Liver (tissue), 8 donors: ENCODE measurements at regions not wholly inside any gene's neighbourhood (a gene's known extent, or its start where the extent isn't known, plus 50 kb on each side); places are given as distances from the start of the nearest gene placed in this dataset.

ENCODE experiments used
- DNase-seq: peaks from one replicate; pipeline ENCODE4 v3.0.0-alpha.2; 2017; ENCODE audit warnings: low spot score
- H3K27ac ChIP-seq, 2 donors: one replicate each; pipeline ENCODE4 v1.7.0; 2013; ENCODE audit warnings: inconsistent platforms in 2 of 2, low read length in 2 of 2, control low read depth in 1 of 2, low read depth in 1 of 2, mild to moderate bottlenecking in 1 of 2
- H3K27me3 ChIP-seq, 4 donors: one replicate each; pipeline versions ENCODE4 v1.6.1 to v1.7.0; 2013; ENCODE audit warnings: low read length in 3 of 4, inconsistent platforms in 1 of 4, mild to moderate bottlenecking in 1 of 4, moderate library complexity in 1 of 4; ENCODE audit not compliant: control insufficient read depth in 4 of 4, insufficient read depth in 4 of 4
- H3K36me3 ChIP-seq, 4 donors: one replicate each; pipeline versions ENCODE4 v1.6.1 to v1.7.0; 2013; ENCODE audit warnings: low read length in 3 of 4, mild to moderate bottlenecking in 3 of 4, low read depth in 1 of 4, moderate library complexity in 1 of 4; ENCODE audit not compliant: control insufficient read depth in 4 of 4, insufficient read depth in 3 of 4
- H3K4me1 ChIP-seq, 4 donors: one replicate each; pipeline versions ENCODE4 v1.6.1 to v1.7.0; 2013; ENCODE audit warnings: low read length in 3 of 4, mild to moderate bottlenecking in 3 of 4, moderate library complexity in 1 of 4; ENCODE audit not compliant: control insufficient read depth in 4 of 4, insufficient read depth in 4 of 4
- H3K4me3 ChIP-seq, 3 donors: one replicate each; pipeline versions ENCODE4 v1.6.1 to v1.7.0; 2013; ENCODE audit warnings: low read length in 3 of 3, control low read depth in 1 of 3, low read depth in 1 of 3, mild to moderate bottlenecking in 1 of 3
- H3K9ac ChIP-seq, 2 donors: one replicate each; pipeline ENCODE4 v1.7.0; 2013; ENCODE audit warnings: low read length in 2 of 2, mild to moderate bottlenecking in 2 of 2, moderate library complexity in 2 of 2, control low read depth in 1 of 2, low read depth in 1 of 2
- H3K9me3 ChIP-seq, 4 donors: one replicate each; pipeline versions ENCODE4 v1.6.1 to v1.7.0; 2013; ENCODE audit warnings: low read length in 3 of 4; ENCODE audit not compliant: control insufficient read depth in 4 of 4
- ATF3 ChIP-seq: IDR thresholded peaks from 2 replicates; pipeline ENCODE4 v1.6.1; 2016; ENCODE audit warnings: antibody characterized with exemption
- EGR1 ChIP-seq, 2 donors: IDR thresholded peaks; 2 replicates each; pipeline ENCODE4 v1.6.1; 2016 to 2018; ENCODE audit warnings: antibody characterized with exemption in 2 of 2, low read depth in 2 of 2
- FOXA1 ChIP-seq: IDR thresholded peaks from 2 replicates; pipeline ENCODE4 v1.6.1; 2016; ENCODE audit warnings: antibody characterized with exemption
- FOXA2 ChIP-seq: IDR thresholded peaks from 2 replicates; pipeline ENCODE4 v1.6.1; 2016; ENCODE audit warnings: antibody characterized with exemption
- GABPA ChIP-seq, 2 donors: IDR thresholded peaks in 1 of 2; conservative IDR thresholded peaks in 1 of 2; 2 replicates each; pipeline ENCODE4 v1.6.1; 2016; ENCODE audit warnings: antibody characterized with exemption in 2 of 2, mild to moderate bottlenecking in 1 of 2, moderate library complexity in 1 of 2
- HNF4A ChIP-seq, 2 donors: conservative IDR thresholded peaks; 2 replicates each; pipeline ENCODE4 v1.6.1; 2016; ENCODE audit warnings: antibody characterized with exemption in 2 of 2, mild to moderate bottlenecking in 2 of 2
- HNF4G ChIP-seq: IDR thresholded peaks from 2 replicates; pipeline ENCODE4 v1.6.1; 2016; ENCODE audit warnings: antibody characterized with exemption
- NR2F2 ChIP-seq: IDR thresholded peaks from 2 replicates; pipeline ENCODE4 v1.6.1; 2016; ENCODE audit warnings: antibody characterized with exemption
- RAD21 ChIP-seq, 2 donors: IDR thresholded peaks; 2 replicates each; pipeline ENCODE4 v1.6.1; 2016; ENCODE audit warnings: antibody characterized with exemption in 2 of 2, mild to moderate bottlenecking in 2 of 2
- RXRA ChIP-seq, 2 donors: IDR thresholded peaks; 2 replicates each; pipeline ENCODE4 v1.6.1; 2017 to 2018; ENCODE audit warnings: antibody characterized with exemption in 2 of 2, mild to moderate bottlenecking in 1 of 2
- SP1 ChIP-seq: IDR thresholded peaks from 2 replicates; pipeline ENCODE4 v1.6.1; 2018; ENCODE audit warnings: antibody characterized with exemption, mild to moderate bottlenecking
- TAF1 ChIP-seq: conservative IDR thresholded peaks from 2 replicates; pipeline ENCODE4 v1.6.1; 2016; ENCODE audit warnings: antibody characterized with exemption, mild to moderate bottlenecking
- YY1 ChIP-seq: IDR thresholded peaks from 2 replicates; pipeline ENCODE4 v1.6.1; 2016; ENCODE audit warnings: antibody characterized with exemption, mild to moderate bottlenecking
- ZBTB33 ChIP-seq: IDR thresholded peaks from 2 replicates; pipeline ENCODE4 v1.6.1; 2016; ENCODE audit warnings: antibody characterized with exemption
- WGBS: extraction: QIAGEN DNeasy Blood & Tissue Kit; methylation state at CpG from one replicate; pipeline ENCODE4 v1.1.7; 2013; 5-methylcytosine and 5-hydroxymethylcytosine counted together
- TF ChIP-seq, protein P1 (sequence below): fragments of 150-350 bp; IDR thresholded peaks from 2 replicates; pipeline ENCODE4 v1.5.1; 2017; ENCODE audit warnings: improper control_type of control experiment, low read depth, low read length; ENCODE audit not compliant: missing input control
- donor health status: healthy.
- donor health status: healthy.
- donor health status: healthy.
- donor health status: healthy.
- donor health status: healthy.

- Histone ChIP-seq H3K9me3 (no peaks in the 10 kb centered on the region), H3K4me1 (no peaks in the 10 kb centered on the region), H3K4me3 (no peak overlapping the region), H3K27ac (no peak overlapping the region), H3K36me3 (no peaks in the 10 kb centered on the region), H3K9ac (no peak overlapping the region), H3K27me3 (no peaks in the 10 kb centered on the region)
- TF ChIP-seq HNF4A (conservative IDR thresholded peaks at IDR 0.05): no peak
- no peak for DNase-seq
- WGBS: 77% methylated on average over 10 of the region's 10 CpGs
Measured at GRCh38 chr4:8771666-8772065, 100.0 kb downstream of the HMX1 start.

GRCh38 chr4:8771258-8771590 is 100.4 kb downstream of the HMX1 start:
- Histone ChIP-seq H3K27ac (no peak overlapping the region), H3K4me1 (no peaks in the 10 kb centered on the region), H3K9ac (no peak overlapping the region), H3K36me3 (no peaks in the 10 kb centered on the region), H3K4me3 (no peak overlapping the region), H3K27me3 (no peaks in the 10 kb centered on the region), H3K9me3 (no peaks in the 10 kb centered on the region)
- TF ChIP-seq, protein P1, sequence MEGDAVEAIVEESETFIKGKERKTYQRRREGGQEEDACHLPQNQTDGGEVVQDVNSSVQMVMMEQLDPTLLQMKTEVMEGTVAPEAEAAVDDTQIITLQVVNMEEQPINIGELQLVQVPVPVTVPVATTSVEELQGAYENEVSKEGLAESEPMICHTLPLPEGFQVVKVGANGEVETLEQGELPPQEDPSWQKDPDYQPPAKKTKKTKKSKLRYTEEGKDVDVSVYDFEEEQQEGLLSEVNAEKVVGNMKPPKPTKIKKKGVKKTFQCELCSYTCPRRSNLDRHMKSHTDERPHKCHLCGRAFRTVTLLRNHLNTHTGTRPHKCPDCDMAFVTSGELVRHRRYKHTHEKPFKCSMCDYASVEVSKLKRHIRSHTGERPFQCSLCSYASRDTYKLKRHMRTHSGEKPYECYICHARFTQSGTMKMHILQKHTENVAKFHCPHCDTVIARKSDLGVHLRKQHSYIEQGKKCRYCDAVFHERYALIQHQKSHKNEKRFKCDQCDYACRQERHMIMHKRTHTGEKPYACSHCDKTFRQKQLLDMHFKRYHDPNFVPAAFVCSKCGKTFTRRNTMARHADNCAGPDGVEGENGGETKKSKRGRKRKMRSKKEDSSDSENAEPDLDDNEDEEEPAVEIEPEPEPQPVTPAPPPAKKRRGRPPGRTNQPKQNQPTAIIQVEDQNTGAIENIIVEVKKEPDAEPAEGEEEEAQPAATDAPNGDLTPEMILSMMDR: no peak
- TF ChIP-seq GABPA (IDR thresholded peaks at IDR 0.05 in 1 of 2, conservative IDR thresholded peaks at IDR 0.05 in 1 of 2) (no peak), FOXA1 (no peak), RAD21 (IDR thresholded peaks at IDR 0.05) (no peak), FOXA2 (no peak), YY1 (no peak), ATF3 (no peak), NR2F2 (no peak), TAF1 (no peak), HNF4G (no peak), EGR1 (IDR thresholded peaks at IDR 0.05; ENCODE audit: low read depth in 2 of 2) (no peak), ZBTB33 (no peak), SP1 (no peak), RXRA (IDR thresholded peaks at IDR 0.05) (no peak)
- 32% methylated on average over 8 of the region's 8 CpGs for WGBS
- no peak for DNase-seq

GRCh38 chr4:8770518-8771257 is 101.0 kb downstream of the HMX1 start:
- no peak for DNase-seq
- 64% methylated on average over 20 of the region's 20 CpGs for WGBS
- H3K27ac ChIP-seq: no peak overlapping the region
- H3K9me3 ChIP-seq: no peaks in the 10 kb centered on the region
- no peaks in the 10 kb centered on the region for H3K4me1 ChIP-seq
- H3K4me3 ChIP-seq: no peak overlapping the region
- no peak overlapping the region for H3K9ac ChIP-seq
- TF ChIP-seq SP1 (no peak), RAD21 (IDR thresholded peaks at IDR 0.05) (no peak)
- peaks cover 0 to 4% (median 0%) of the 10 kb centered on the region in 4 donors for H3K27me3 ChIP-seq
- no peaks in the 10 kb centered on the region for H3K36me3 ChIP-seq
